HG02938 (cell line): ENCODE measurements at regions not wholly inside any gene's neighbourhood (a gene's known extent, or its start where the extent isn't known, plus 50 kb on each side); places are given as distances from the start of the nearest gene placed in this dataset.

Experiments
- ATAC-seq: cut with Tn5 transposase; IDR thresholded peaks from one replicate; pipeline ENCODE4 v1.9.1; 2021; ENCODE audit warnings: mild to moderate bottlenecking, moderate library complexity; ENCODE audit not compliant: unreplicated experiment

GRCh38 chr10:120702032-120702431 is 149.1 kb upstream of the WDR11 start:
- no peak for ATAC-seq

- ATAC-seq = no peak
Measured at GRCh38 chr10:120705309-120705708, 145.9 kb upstream of the WDR11 start.

- no peak for ATAC-seq
Measured at GRCh38 chr10:120710076-120710475, 141.1 kb upstream of the WDR11 start.

GRCh38 chr10:120711860-120712259 is 139.3 kb upstream of the WDR11 start:
- ATAC-seq = no peak

GRCh38 chr10:120713573-120714205 is 137.5 kb upstream of the WDR11 start:
- ATAC-seq = no peak

- no peak for ATAC-seq
Measured at GRCh38 chr10:120715171-120715570, 136.0 kb upstream of the WDR11 start.

GRCh38 chr10:120719333-120719732 is 131.8 kb upstream of the WDR11 start:
- ATAC-seq = peak; percentile 75

- no peak for ATAC-seq
Measured at GRCh38 chr10:120727001-120727400, 124.2 kb upstream of the WDR11 start.

GRCh38 chr10:120729547-120729946 is 121.6 kb upstream of the WDR11 start:
- no peak for ATAC-seq

- no peak for ATAC-seq
Measured at GRCh38 chr10:120732067-120732466, 119.1 kb upstream of the WDR11 start.

GRCh38 chr10:120732643-120733313 is 118.4 kb upstream of the WDR11 start:
- no peak for ATAC-seq

GRCh38 chr10:120734483-120735078 is 116.6 kb upstream of the WDR11 start:
- ATAC-seq = no peak

GRCh38 chr10:120735315-120735714 is 115.8 kb upstream of the WDR11 start:
- no peak for ATAC-seq

- no peak for ATAC-seq
Measured at GRCh38 chr10:120735773-120736371, 115.3 kb upstream of the WDR11 start.

- ATAC-seq = no peak
Measured at GRCh38 chr10:120736377-120736776, 114.8 kb upstream of the WDR11 start.

- no peak for ATAC-seq
Measured at GRCh38 chr10:120738658-120739057, 112.5 kb upstream of the WDR11 start.

GRCh38 chr10:120741396-120741795 is 109.8 kb upstream of the WDR11 start:
- no peak for ATAC-seq

GRCh38 chr10:120742373-120742772 is 108.8 kb upstream of the WDR11 start:
- no peak for ATAC-seq

GRCh38 chr10:120744040-120744439 is 107.1 kb upstream of the WDR11 start:
- no peak for ATAC-seq

- no peak for ATAC-seq
Measured at GRCh38 chr10:120746001-120746777, 105.0 kb upstream of the WDR11 start.

GRCh38 chr10:120748519-120748918 is 102.6 kb upstream of the WDR11 start:
- ATAC-seq = no peak
